H1 (cell line): ENCODE measurements at regions not wholly inside any gene's neighbourhood (a gene's known extent, or its start where the extent isn't known, plus 50 kb on each side); places are given as distances from the start of the nearest gene placed in this dataset.

Experiments used
- EGR1 ChIP-seq: IDR thresholded peaks from 2 replicates; pipeline ENCODE4 v1.6.1; 2011; ENCODE audit warnings: low read depth, low read length, borderline replicate concordance
- EZH2 ChIP-seq: fragments of 200-600 bp; sonication (generic); IDR thresholded peaks from 2 replicates; pipeline ENCODE4 v1.7.1; 2012; ENCODE audit warnings: low read depth, mild to moderate bottlenecking, moderate library complexity, low read length, inconsistent platforms; ENCODE audit not compliant: severe bottlenecking
- JUN ChIP-seq: IDR thresholded peaks from 2 replicates; pipeline ENCODE4 v1.6.1; 2011; ENCODE audit warnings: low read depth, mild to moderate bottlenecking, improper control_type of control experiment, low read length
- KDM1A ChIP-seq: fragments of 200-600, 300-600 bp; sonication (generic); IDR thresholded peaks from 2 replicates; pipeline ENCODE4 v1.7.1; 2016; ENCODE audit warnings: mild to moderate bottlenecking, low read length, borderline replicate concordance
- TF ChIP-seq, protein P1 (sequence below), 3 experiments: IDR thresholded peaks; 1 replicate in 2 of 3; 2 replicates in 1 of 3; pipeline versions ENCODE4 v1.5.1 to v1.6.1; 2011; ENCODE audit warnings: low read length in 3 of 3, mild to moderate bottlenecking in 3 of 3, inconsistent platforms in 2 of 3, low read depth in 1 of 3, moderate library complexity in 1 of 3; ENCODE audit not compliant: insufficient read depth in 1 of 3; ENCODE audit errors: control extremely low read depth in 1 of 3

DNA sequence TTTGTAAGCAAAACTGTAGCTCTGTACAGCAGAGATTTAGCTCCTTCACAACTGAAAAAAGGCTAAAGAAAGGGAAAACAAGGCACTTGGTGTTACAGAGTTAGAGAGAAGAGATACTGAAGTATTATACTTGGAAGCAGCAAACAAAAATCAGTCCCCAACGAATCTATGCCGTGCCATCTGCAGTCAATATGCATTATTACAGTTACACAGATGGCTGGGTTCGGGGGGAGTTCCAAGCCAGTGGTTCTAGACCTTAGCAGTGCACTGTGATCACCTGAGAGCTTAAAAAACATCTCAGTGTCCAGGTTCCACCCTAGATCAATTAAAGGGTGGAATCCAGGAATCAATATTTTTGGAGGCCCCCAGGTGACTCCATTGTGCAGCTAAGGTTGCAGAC, 489.9 kb downstream of the SHISA9 start (continued):
- TF ChIP-seq, protein P1, sequence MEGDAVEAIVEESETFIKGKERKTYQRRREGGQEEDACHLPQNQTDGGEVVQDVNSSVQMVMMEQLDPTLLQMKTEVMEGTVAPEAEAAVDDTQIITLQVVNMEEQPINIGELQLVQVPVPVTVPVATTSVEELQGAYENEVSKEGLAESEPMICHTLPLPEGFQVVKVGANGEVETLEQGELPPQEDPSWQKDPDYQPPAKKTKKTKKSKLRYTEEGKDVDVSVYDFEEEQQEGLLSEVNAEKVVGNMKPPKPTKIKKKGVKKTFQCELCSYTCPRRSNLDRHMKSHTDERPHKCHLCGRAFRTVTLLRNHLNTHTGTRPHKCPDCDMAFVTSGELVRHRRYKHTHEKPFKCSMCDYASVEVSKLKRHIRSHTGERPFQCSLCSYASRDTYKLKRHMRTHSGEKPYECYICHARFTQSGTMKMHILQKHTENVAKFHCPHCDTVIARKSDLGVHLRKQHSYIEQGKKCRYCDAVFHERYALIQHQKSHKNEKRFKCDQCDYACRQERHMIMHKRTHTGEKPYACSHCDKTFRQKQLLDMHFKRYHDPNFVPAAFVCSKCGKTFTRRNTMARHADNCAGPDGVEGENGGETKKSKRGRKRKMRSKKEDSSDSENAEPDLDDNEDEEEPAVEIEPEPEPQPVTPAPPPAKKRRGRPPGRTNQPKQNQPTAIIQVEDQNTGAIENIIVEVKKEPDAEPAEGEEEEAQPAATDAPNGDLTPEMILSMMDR (IDR thresholded peaks at IDR 0.05; ENCODE audit: control extremely low read depth in 1 of 3, insufficient read depth in 1 of 3, low read depth in 1 of 3, low read length in 3 of 3) = no peak
- no peak for TF ChIP-seq EZH2
- TF ChIP-seq EGR1 = no peak
- TF ChIP-seq JUN = no peak
- TF ChIP-seq KDM1A = no peak
